Progenitor cell of endocrine pancreas (in vitro differentiated cells): ENCODE measurements at regions not wholly inside any gene's neighbourhood (a gene's known extent, or its start where the extent isn't known, plus 50 kb on each side); places are given as distances from the start of the nearest gene placed in this dataset.

Source experiments
- DNase-seq: peaks from one replicate; pipeline ENCODE4 v3.0.0; 2021; ENCODE audit warnings: low spot score; ENCODE audit not compliant: unreplicated experiment
- H3K27ac Mint-ChIP-seq: 2 replicates; pipeline ENCODE4 v1.8.0; 2021; ENCODE audit warnings: mild to moderate bottlenecking, moderate library complexity, mixed read lengths
- H3K27me3 Mint-ChIP-seq: 2 replicates; pipeline ENCODE4 v1.8.0; 2021; ENCODE audit warnings: mixed read lengths
- H3K36me3 Mint-ChIP-seq: 2 replicates; pipeline ENCODE4 v1.8.0; 2022; ENCODE audit warnings: mixed read lengths; ENCODE audit not compliant: insufficient read depth
- H3K4me1 Mint-ChIP-seq: 2 replicates; pipeline ENCODE4 v1.8.0; 2021; ENCODE audit warnings: low read depth, mixed read lengths
- H3K4me3 Mint-ChIP-seq: 2 replicates; pipeline ENCODE4 v1.8.0; 2021; ENCODE audit warnings: low read depth, mild to moderate bottlenecking, moderate library complexity, mixed read lengths
- H3K9me3 Mint-ChIP-seq: 2 replicates; pipeline ENCODE4 v1.8.0; 2021; ENCODE audit warnings: low read depth, mixed read lengths
- TF ChIP-seq, protein P1 (sequence below): fragments of 200-600 bp; sonication (generic); IDR thresholded peaks from one replicate; pipeline ENCODE4 v1.5.0; 2021; ENCODE audit warnings: antibody characterized with exemption, mild to moderate bottlenecking; ENCODE audit not compliant: unreplicated experiment

DNA sequence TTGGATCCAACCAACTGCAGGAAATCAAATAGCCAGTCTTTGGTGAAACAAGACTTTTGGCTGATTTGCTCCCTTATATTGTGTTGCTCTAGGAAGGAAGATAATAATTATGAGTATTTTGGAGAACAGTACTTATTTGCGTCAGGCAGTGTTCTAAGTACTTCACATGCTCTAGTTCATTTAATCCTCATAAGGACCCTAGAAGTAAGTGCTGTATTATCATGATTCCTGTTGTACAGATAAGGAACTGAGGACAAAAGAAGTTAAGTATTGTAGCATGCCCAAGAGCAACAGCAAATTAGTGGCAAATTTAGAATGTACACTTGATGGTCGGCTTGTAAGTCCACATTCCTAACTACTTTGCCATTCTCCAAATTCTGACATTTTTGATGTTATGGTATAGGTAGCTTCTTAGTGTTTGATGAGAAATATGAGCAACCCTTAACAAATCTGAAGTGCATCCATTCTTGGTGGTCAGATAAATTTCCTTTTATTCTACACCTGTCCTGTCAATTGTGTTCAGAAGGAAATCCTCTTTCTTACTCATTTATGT lies 72.0 kb downstream of the SPRY1 start:
- Mint-ChIP-seq H3K36me3 (no peaks in the 10 kb centered on the region), H3K4me3 (no peak overlapping the region), H3K27me3 (peaks cover 2% of the 10 kb centered on the region), H3K27ac (no peak overlapping the region), H3K9me3 (no peaks in the 10 kb centered on the region), H3K4me1 (peaks cover 6% of the 10 kb centered on the region)
- TF ChIP-seq, protein P1, sequence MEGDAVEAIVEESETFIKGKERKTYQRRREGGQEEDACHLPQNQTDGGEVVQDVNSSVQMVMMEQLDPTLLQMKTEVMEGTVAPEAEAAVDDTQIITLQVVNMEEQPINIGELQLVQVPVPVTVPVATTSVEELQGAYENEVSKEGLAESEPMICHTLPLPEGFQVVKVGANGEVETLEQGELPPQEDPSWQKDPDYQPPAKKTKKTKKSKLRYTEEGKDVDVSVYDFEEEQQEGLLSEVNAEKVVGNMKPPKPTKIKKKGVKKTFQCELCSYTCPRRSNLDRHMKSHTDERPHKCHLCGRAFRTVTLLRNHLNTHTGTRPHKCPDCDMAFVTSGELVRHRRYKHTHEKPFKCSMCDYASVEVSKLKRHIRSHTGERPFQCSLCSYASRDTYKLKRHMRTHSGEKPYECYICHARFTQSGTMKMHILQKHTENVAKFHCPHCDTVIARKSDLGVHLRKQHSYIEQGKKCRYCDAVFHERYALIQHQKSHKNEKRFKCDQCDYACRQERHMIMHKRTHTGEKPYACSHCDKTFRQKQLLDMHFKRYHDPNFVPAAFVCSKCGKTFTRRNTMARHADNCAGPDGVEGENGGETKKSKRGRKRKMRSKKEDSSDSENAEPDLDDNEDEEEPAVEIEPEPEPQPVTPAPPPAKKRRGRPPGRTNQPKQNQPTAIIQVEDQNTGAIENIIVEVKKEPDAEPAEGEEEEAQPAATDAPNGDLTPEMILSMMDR = no peak
- no peak for DNase-seq

DNA sequence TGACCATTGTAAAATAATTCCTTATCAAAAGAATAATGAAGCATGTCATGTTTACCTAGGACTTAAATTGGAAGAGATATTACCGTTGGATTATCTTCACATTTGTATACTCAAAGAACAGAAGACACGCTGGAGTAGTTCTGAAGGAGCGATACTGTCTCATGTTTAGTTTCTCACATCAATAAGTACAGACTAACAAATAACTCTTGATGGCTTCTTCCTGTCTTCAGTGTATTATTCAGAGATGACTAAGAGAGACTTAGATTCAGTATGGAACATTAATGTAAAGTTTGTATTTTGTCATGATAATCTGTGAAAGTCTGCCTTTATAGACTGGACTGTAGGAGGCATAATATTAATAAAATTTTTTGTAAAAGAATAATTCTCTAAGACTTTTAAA lies 72.7 kb downstream of the SPRY1 start:
- DNase-seq = no peak
- Mint-ChIP-seq H3K36me3 (no peaks in the 10 kb centered on the region), H3K9me3 (no peaks in the 10 kb centered on the region), H3K27ac (no peak overlapping the region), H3K4me1 (peaks cover 3% of the 10 kb centered on the region), H3K27me3 (peaks cover 2% of the 10 kb centered on the region), H3K4me3 (no peak overlapping the region)
- TF ChIP-seq, protein P1 = no peak

DNA sequence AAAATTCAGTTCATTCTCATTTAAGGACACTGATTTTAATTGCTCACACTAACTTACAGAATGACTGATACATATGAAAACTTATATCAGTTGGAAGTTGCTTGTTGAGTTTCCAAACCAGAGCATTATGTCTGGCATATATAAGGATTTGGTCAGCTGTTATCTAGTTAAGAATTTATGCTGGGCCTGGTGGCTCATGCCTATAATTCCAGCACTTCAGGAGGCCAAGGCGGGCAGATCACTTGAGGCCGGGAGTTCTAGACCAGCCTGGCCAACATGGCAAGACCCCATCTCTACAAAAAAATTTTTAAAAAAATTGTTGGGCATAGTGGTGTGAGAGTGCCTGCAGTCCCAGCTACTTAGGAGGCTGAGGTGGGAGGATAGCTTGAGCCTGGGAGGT lies 73.1 kb downstream of the SPRY1 start:
- H3K36me3 Mint-ChIP-seq = no peaks in the 10 kb centered on the region
- no peak overlapping the region for H3K4me3 Mint-ChIP-seq
- H3K9me3 Mint-ChIP-seq = no peaks in the 10 kb centered on the region
- H3K27ac Mint-ChIP-seq = no peak overlapping the region
- TF ChIP-seq, protein P1 = no peak
- H3K27me3 Mint-ChIP-seq = peaks cover 2% of the 10 kb centered on the region
- DNase-seq = no peak
- H3K4me1 Mint-ChIP-seq = peaks cover 3% of the 10 kb centered on the region

DNA sequence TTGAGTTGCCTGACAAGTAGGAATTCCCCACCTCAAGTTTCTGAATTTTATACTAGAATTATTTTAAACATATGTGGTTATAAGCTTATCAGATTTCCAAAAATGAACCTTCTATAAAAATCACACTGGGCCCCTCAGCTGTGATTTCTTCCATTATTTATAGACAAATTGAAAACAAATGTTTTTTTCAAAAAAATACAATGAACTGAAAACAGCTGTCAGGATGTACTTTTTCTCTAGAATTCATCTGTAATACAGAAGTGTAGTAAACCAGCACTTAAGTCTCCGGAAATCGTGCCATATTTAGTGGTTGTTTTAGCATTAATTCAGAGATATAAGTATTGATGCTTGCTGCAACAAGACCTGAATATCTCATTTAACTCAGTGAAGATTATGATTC lies 74.0 kb downstream of the SPRY1 start:
- H3K36me3 Mint-ChIP-seq = no peaks in the 10 kb centered on the region
- no peak for DNase-seq
- no peaks in the 10 kb centered on the region for H3K9me3 Mint-ChIP-seq
- peaks cover 2% of the 10 kb centered on the region for H3K27me3 Mint-ChIP-seq
- no peak overlapping the region for H3K27ac Mint-ChIP-seq
- no peak overlapping the region for H3K4me3 Mint-ChIP-seq
- TF ChIP-seq, protein P1 = no peak
- H3K4me1 Mint-ChIP-seq = peaks cover 3% of the 10 kb centered on the region

DNA sequence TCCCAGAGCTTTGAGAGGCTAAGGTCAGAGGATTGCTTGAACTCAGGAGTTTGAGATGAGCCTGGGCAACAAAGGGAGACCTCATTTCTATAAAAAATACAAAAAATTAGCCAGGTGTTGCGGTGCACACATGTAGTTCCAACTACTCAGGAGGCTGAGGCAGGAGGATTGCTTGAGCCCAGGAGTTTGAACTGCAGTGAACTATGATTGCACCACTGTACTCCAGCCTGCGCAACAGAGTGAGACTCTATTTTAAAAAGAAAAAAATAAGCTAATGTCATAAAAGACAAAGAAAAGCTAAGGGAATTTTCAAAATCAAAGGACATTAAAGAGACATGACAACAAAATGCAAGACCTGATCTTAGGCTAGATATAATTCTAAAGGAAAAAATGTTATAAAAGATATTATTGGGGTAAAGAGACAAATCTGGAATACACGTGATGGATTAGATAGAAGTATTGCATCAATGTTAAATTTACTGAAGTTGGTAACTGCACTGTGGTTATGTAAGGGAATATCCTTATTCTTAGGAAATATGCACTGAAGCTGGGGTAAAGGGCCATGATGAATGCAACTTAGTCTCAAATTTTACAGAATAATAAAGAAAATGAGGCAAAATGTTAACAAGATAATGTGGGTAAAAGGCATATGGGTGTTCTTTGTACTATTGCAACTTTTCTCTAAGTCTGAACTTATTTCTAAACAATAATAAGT lies 75.2 kb downstream of the SPRY1 start:
- DNase-seq = no peak
- TF ChIP-seq, protein P1 = no peak
- Mint-ChIP-seq H3K36me3 (no peaks in the 10 kb centered on the region), H3K27me3 (no peaks in the 10 kb centered on the region), H3K4me3 (no peak overlapping the region), H3K27ac (no peak overlapping the region), H3K9me3 (no peaks in the 10 kb centered on the region), H3K4me1 (peaks cover 3% of the 10 kb centered on the region)
